Lower lobe of right lung (tissue), 2 donors: ENCODE measurements at regions not wholly inside any gene's neighbourhood (a gene's known extent, or its start where the extent isn't known, plus 50 kb on each side); places are given as distances from the start of the nearest gene placed in this dataset.
A peak's percentile ranks its signal among the peaks of the same experiment; 100 is the strongest.

Source experiments
- ATAC-seq, 2 donors: fragments of 200-7000 bp; cut with Tn5 transposase; one replicate each; pipeline ENCODE4 v1.9.1; 2020 to 2022; ENCODE audit warnings: mild to moderate bottlenecking in 2 of 2, moderate library complexity in 2 of 2
- DNase-seq: peaks from one replicate; pipeline ENCODE4 v3.0.0-alpha.2; 2020
- H3K27ac ChIP-seq: fragments of 200-600 bp; one replicate; pipeline ENCODE4 v1.8.0; 2022
- H3K27me3 ChIP-seq: fragments of 200-600 bp; one replicate; pipeline ENCODE4 v1.8.0; 2022; ENCODE audit warnings: low read depth
- H3K36me3 ChIP-seq: fragments of 200-600 bp; one replicate; pipeline ENCODE4 v1.8.0; 2022; ENCODE audit warnings: mild to moderate bottlenecking
- H3K4me1 ChIP-seq: fragments of 200-600 bp; one replicate; pipeline ENCODE4 v1.8.0; 2022
- H3K4me3 ChIP-seq: fragments of 200-600 bp; one replicate; pipeline ENCODE4 v1.8.0; 2022; ENCODE audit warnings: mild to moderate bottlenecking
- H3K9me3 ChIP-seq: fragments of 200-600 bp; one replicate; pipeline ENCODE4 v1.8.0; 2022
- intact Hi-C: fragments of 100-400 bp; cut with DNase I; formaldehyde crosslinking; loops from one replicate; pipeline ENCODE4 v1.11.0; 2022
- TF ChIP-seq, protein P1 (sequence below): fragments of 200-600 bp; IDR thresholded peaks from one replicate; pipeline ENCODE4 v1.8.0; 2022; ENCODE audit warnings: antibody characterized with exemption, mild to moderate bottlenecking
- donor health status: DM: no; HTN: yes; CAD: no; lungs with severe emphysema.

DNA sequence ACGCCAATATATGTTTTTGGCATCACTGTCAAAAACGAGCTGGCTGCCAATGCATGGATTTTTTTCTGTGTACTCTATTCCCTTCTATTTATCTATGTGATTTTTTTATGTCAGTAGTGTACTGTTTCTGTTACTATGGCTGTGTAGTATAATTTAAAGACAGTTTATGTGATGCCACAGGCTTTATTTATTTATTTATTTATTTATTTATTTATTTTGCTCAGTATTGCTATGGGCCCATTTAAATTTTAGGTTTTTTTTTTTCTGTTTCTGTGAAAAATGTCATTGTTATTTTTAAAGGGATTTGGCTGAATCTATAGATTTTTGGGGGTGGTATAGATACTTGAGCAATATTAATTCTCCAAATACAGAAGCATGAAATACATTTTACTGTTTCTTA is 338.4 kb upstream of the POU3F4 start:
- intact Hi-C loops = no loop called here

DNA sequence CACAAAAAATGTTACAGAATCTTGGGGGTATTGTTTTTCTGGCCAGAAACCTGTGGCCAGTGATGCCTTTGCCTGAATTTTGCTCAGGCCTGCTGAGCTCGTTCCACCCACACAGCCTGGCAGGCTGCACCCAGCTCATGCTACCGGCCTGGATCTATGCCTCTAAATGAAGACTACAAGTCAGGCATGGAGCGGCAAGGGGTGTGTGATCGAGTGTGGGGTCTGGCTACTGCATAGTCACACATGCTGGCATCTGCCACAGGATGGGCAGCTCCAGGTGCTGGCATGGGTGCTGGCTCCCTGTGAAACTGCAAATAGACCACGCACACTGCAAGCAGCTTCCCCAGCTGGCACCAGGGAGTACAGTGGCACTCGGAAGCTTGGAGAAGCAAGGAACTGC is 323.1 kb upstream of the POU3F4 start:
- no peak for DNase-seq
- no peaks in the 10 kb centered on the region for H3K36me3 ChIP-seq
- H3K4me1 ChIP-seq = no peaks in the 10 kb centered on the region
- H3K27ac ChIP-seq = no peak overlapping the region
- TF ChIP-seq, protein P1, sequence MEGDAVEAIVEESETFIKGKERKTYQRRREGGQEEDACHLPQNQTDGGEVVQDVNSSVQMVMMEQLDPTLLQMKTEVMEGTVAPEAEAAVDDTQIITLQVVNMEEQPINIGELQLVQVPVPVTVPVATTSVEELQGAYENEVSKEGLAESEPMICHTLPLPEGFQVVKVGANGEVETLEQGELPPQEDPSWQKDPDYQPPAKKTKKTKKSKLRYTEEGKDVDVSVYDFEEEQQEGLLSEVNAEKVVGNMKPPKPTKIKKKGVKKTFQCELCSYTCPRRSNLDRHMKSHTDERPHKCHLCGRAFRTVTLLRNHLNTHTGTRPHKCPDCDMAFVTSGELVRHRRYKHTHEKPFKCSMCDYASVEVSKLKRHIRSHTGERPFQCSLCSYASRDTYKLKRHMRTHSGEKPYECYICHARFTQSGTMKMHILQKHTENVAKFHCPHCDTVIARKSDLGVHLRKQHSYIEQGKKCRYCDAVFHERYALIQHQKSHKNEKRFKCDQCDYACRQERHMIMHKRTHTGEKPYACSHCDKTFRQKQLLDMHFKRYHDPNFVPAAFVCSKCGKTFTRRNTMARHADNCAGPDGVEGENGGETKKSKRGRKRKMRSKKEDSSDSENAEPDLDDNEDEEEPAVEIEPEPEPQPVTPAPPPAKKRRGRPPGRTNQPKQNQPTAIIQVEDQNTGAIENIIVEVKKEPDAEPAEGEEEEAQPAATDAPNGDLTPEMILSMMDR = no peak
- no peaks in the 10 kb centered on the region for H3K9me3 ChIP-seq
- ATAC-seq = no peak
- intact Hi-C loops = no loop called here
- H3K4me3 ChIP-seq = no peak overlapping the region
- H3K27me3 ChIP-seq = no peaks in the 10 kb centered on the region

More for the DNA sequence above, 338.4 kb upstream of the POU3F4 start:
- no peaks in the 10 kb centered on the region for H3K27me3 ChIP-seq
- no peak overlapping the region for H3K4me3 ChIP-seq
- ATAC-seq = no peak
- no peak overlapping the region for H3K27ac ChIP-seq
- TF ChIP-seq, protein P1 = no peak
- no peaks in the 10 kb centered on the region for H3K4me1 ChIP-seq
- no peaks in the 10 kb centered on the region for H3K36me3 ChIP-seq
- no peak for DNase-seq
- H3K9me3 ChIP-seq = no peaks in the 10 kb centered on the region

GRCh38 chrX:83185887-83186286 is 322.2 kb upstream of the POU3F4 start:
- intact Hi-C loops = no loop called here
- no peaks in the 10 kb centered on the region for H3K27me3 ChIP-seq
- H3K4me1 ChIP-seq = no peaks in the 10 kb centered on the region
- H3K4me3 ChIP-seq = no peak overlapping the region
- no peaks in the 10 kb centered on the region for H3K36me3 ChIP-seq
- H3K9me3 ChIP-seq = no peaks in the 10 kb centered on the region
- no peak for DNase-seq
- peak in 1 of 2 donors; percentile 12 for ATAC-seq
- H3K27ac ChIP-seq = no peak overlapping the region
- TF ChIP-seq, protein P1 = no peak

- no peaks in the 10 kb centered on the region for H3K36me3 ChIP-seq
- H3K4me3 ChIP-seq = no peak overlapping the region
- intact Hi-C loops = no loop called here
- TF ChIP-seq, protein P1 = no peak
- no peaks in the 10 kb centered on the region for H3K27me3 ChIP-seq
- ATAC-seq = no peak
- no peaks in the 10 kb centered on the region for H3K9me3 ChIP-seq
- no peak for DNase-seq
- no peaks in the 10 kb centered on the region for H3K4me1 ChIP-seq
- H3K27ac ChIP-seq = no peak overlapping the region
Observed at GRCh38 chrX:83186632-83187031, 321.5 kb upstream of the POU3F4 start.
